Colonic mucosa (tissue), 4 donors: ENCODE measurements at regions not wholly inside any gene's neighbourhood (a gene's known extent, or its start where the extent isn't known, plus 50 kb on each side); places are given as distances from the start of the nearest gene placed in this dataset.

ENCODE experiments used
- DNase-seq: peaks from one replicate; pipeline ENCODE4 v3.0.0-alpha.2; 2020
- H3K27ac ChIP-seq: fragments of 200-600 bp; one replicate; pipeline ENCODE4 v1.8.0; 2021
- H3K27me3 ChIP-seq: fragments of 200-600 bp; one replicate; pipeline ENCODE4 v1.8.0; 2021
- H3K36me3 ChIP-seq: fragments of 200-600 bp; one replicate; pipeline ENCODE4 v1.8.0; 2021
- H3K4me1 ChIP-seq: fragments of 200-600 bp; one replicate; pipeline ENCODE4 v1.8.0; 2021; ENCODE audit warnings: mild to moderate bottlenecking
- H3K4me3 ChIP-seq: fragments of 200-600 bp; one replicate; pipeline ENCODE4 v1.8.0; 2021
- H3K9ac ChIP-seq, 2 donors: one replicate each; pipeline ENCODE4 v1.7.0; 2013; ENCODE audit warnings: control low read depth in 2 of 2, low read depth in 2 of 2, low read length in 2 of 2
- H3K9me3 ChIP-seq: fragments of 200-600 bp; one replicate; pipeline ENCODE4 v1.8.0; 2021
- CTCF ChIP-seq: fragments of 200-600 bp; IDR thresholded peaks from one replicate; pipeline ENCODE4 v1.8.0; 2022; ENCODE audit warnings: antibody characterized with exemption, mild to moderate bottlenecking
- intact Hi-C: fragments of 100-400 bp; cut with DNase I; formaldehyde crosslinking; loops from one replicate; pipeline ENCODE4 v1.14.1; 2022
- donor health status: healthy.
- donor health status: DM: no; HTN: no; CAD: no.
- donor health status: DM: no; HTN: no; CAD: no.

- Histone ChIP-seq H3K27ac (no peak overlapping the region), H3K9me3 (no peaks in the 10 kb centered on the region), H3K9ac (no peak overlapping the region), H3K4me1 (no peaks in the 10 kb centered on the region), H3K27me3 (no peaks in the 10 kb centered on the region), H3K36me3 (no peaks in the 10 kb centered on the region), H3K4me3 (no peak overlapping the region)
- no peak for TF ChIP-seq CTCF
- intact Hi-C loops: no loop called here
- no peak for DNase-seq
Observed at GRCh38 chr1:115194506-115194905, 105.2 kb upstream of the TSPAN2 start.

- no peaks in the 10 kb centered on the region for H3K36me3 ChIP-seq
- H3K27ac ChIP-seq: no peak overlapping the region
- no peak overlapping the region for H3K4me3 ChIP-seq
- intact Hi-C loops: no loop called here
- no peak for TF ChIP-seq CTCF
- no peaks in the 10 kb centered on the region for H3K27me3 ChIP-seq
- H3K4me1 ChIP-seq: no peaks in the 10 kb centered on the region
- H3K9me3 ChIP-seq: no peaks in the 10 kb centered on the region
- H3K9ac ChIP-seq: no peak overlapping the region
- DNase-seq: no peak
Observed at GRCh38 chr1:115193046-115193828, 103.9 kb upstream of the TSPAN2 start.

- intact Hi-C loops: no loop called here
- no peaks in the 10 kb centered on the region for H3K4me1 ChIP-seq
- H3K9ac ChIP-seq: no peak overlapping the region
- H3K9me3 ChIP-seq: no peaks in the 10 kb centered on the region
- no peaks in the 10 kb centered on the region for H3K36me3 ChIP-seq
- no peak overlapping the region for H3K27ac ChIP-seq
- no peaks in the 10 kb centered on the region for H3K27me3 ChIP-seq
- TF ChIP-seq CTCF: no peak
- H3K4me3 ChIP-seq: no peak overlapping the region
- DNase-seq: no peak
Observed at GRCh38 chr1:115192200-115192767, 103.0 kb upstream of the TSPAN2 start.

GRCh38 chr1:115191691-115192090 is 102.4 kb upstream of the TSPAN2 start:
- Histone ChIP-seq H3K27ac (no peak overlapping the region), H3K4me3 (no peak overlapping the region), H3K27me3 (no peaks in the 10 kb centered on the region), H3K9ac (no peak overlapping the region), H3K4me1 (no peaks in the 10 kb centered on the region), H3K9me3 (no peaks in the 10 kb centered on the region), H3K36me3 (no peaks in the 10 kb centered on the region)
- no peak for DNase-seq
- TF ChIP-seq CTCF: no peak
- intact Hi-C loops: no loop called here

- Histone ChIP-seq H3K9me3 (no peaks in the 10 kb centered on the region), H3K4me1 (no peaks in the 10 kb centered on the region), H3K36me3 (no peaks in the 10 kb centered on the region), H3K27ac (no peak overlapping the region), H3K27me3 (no peaks in the 10 kb centered on the region), H3K4me3 (no peak overlapping the region), H3K9ac (peak overlapping the region in 1 of 2 donors; percentile 8)
- TF ChIP-seq CTCF: no peak
- DNase-seq: no peak
- intact Hi-C loops: no loop called here
Observed at GRCh38 chr1:115190540-115191170, 101.4 kb upstream of the TSPAN2 start.
